ENCODE measurements at regions not wholly inside any gene's neighbourhood (a gene's known extent, or its start where the extent isn't known, plus 50 kb on each side); places are given as distances from the start of the nearest gene placed in this dataset.

- no peak for TF ChIP-seq EZH2 (optimal IDR thresholded peaks at IDR 0.05; ENCODE audit: low read depth, low read length)
- no peak for TF ChIP-seq CTCF (IDR thresholded peaks at IDR 0.05; ENCODE audit: low read length)
Measured at GRCh38 chr2:58401936-58402335, 160.8 kb upstream of the FANCL start.

All from MM.1S (cell line).